HG03354 (cell line): ENCODE measurements at regions not wholly inside any gene's neighbourhood (a gene's known extent, or its start where the extent isn't known, plus 50 kb on each side); places are given as distances from the start of the nearest gene placed in this dataset.

Experiments used
- ATAC-seq: cut with Tn5 transposase; IDR thresholded peaks from one replicate; pipeline ENCODE4 v1.9.1; 2021; ENCODE audit warnings: mild to moderate bottlenecking; ENCODE audit not compliant: unreplicated experiment, poor library complexity, severe bottlenecking

DNA sequence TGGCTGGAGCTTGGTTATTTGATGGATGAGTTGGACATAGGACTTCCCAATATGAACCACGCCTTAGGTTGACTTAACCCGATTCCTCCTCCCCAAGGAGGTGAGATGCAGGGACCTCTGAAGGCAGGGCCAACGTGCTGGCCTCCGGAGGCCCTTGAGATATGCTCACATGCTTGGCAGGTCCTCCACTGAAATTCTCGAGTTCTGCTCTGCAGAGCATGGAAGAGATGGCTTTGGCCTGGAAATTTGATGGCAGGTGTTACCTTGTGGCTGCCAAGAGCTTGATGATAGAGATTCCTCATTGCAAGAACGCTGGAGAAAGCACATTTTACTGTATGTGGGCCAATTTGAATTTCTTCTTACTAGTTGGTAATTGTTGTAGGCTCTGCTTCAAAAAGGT is 117.4 kb upstream of the LIMCH1 start:
- no peak for ATAC-seq

DNA sequence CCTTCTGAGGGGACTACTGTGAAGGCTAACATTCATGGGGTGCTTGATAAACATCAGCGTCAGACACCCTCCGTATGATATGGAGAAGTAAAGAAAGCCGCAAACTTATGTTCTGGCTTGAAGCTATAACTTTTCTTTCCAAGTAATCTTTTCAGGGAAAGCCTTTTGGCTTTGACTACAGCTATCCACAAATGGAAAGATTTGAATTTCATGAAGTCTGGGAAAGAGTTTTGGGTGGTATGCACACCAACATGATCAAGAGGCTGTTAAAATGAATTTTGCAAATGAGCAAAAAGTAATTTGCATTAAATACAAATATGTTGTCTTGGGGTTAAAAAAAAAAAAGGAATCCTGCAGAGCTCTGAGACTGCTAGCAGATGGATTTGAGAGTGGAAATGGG is 114.8 kb upstream of the LIMCH1 start:
- no peak for ATAC-seq

DNA sequence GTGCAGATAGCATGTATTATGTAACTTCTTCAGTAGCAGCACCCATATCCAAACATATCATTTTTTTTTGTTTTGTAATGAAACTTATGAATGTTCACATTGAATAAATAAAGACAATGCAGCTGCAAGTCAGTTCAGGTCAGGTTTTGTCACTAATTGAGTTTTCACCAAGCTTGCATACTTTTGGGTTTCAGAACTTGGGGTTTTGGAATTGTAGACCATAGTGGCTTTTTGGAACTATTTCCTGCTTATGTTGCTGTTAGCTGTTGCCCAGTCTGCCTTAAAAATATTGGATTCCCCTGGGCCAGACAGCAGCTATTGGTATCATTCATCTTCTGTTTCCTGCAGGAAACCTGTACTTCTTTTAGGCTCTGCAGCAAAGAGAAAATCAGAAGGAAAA is 113.4 kb upstream of the LIMCH1 start:
- no peak for ATAC-seq

- ATAC-seq: no peak
These were observed 112.3 kb upstream of the LIMCH1 start for GRCh38 chr4:41425650-41426049.

- ATAC-seq: no peak
These were observed 111.4 kb upstream of the LIMCH1 start for GRCh38 chr4:41426539-41426938.

DNA sequence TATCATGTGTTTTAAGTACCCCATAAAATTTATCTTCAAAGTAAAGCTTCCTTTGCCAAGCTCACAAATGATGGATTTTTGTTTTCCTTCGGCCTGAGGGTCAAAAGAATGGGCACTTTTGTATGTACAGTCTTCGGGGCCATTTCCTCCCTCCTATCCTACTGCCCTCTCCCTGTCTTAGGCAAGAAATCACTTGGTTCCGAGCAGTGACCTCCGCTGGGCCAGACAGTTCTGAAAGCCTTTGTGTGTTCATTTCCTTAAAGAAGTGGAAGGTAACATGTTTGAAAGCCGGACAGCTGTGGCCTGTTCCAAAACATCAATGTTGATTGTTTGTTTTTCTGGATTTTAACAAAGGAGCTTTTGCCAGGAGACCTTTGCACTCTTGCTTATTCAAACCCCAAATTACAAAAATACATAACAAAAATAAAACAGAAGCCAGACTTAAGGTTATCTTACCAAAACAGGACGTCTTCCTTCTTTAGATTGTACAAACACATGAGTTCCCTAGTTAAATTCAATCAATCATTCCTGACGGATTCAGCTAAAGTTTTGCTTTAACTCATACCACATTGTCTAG is 110.6 kb upstream of the LIMCH1 start:
- ATAC-seq: no peak

GRCh38 chr4:41427931-41428600 is 109.9 kb upstream of the LIMCH1 start:
- no peak for ATAC-seq

- ATAC-seq: no peak
These were observed 109.2 kb upstream of the LIMCH1 start for GRCh38 chr4:41428601-41429279.

- ATAC-seq: no peak
These were observed 108.7 kb upstream of the LIMCH1 start for GRCh38 chr4:41429280-41429669.

DNA sequence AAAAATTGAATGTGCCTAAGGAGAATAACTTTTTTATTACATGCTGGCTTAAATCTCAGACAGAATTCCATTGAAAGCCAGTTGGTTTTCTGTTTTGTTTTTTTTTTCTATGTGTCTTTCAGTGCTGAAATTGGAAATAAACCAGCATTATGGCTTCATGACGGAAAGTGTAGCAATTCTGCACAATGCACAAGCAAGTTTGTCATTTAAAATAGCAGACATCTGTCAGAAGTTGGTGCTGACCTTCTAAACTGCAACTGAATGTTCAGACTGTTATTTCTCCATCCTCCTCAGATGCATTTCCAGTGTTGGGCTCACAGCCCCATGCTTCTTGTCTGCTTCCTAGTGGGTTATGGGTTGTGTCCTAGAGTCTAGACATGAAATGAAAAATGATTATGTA is 107.2 kb upstream of the LIMCH1 start:
- ATAC-seq: no peak

GRCh38 chr4:41431276-41431675 is 106.7 kb upstream of the LIMCH1 start:
- ATAC-seq: no peak

DNA sequence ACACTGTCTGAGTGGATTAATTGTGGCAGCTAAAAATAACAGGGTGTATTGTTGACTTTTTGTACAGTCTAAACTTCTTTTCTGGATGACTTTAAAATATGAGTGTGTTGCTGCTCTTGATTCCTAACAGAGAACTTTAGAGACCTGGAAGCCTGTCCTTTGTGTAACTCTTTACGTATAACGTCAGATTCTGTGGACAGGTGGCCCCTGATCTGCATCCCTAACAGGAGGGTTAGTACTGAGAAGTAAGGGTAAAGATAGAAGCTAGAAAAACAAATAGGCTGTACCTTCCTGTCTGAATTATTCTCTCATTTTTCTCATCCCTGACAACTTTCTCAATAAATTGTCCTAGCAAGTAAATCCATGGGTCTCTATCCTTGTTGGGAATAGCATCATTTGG is 105.7 kb upstream of the LIMCH1 start:
- ATAC-seq: no peak

- ATAC-seq: no peak
These were observed 105.1 kb upstream of the LIMCH1 start for GRCh38 chr4:41432881-41433280.

GRCh38 chr4:41433361-41433760 is 104.6 kb upstream of the LIMCH1 start:
- ATAC-seq: no peak

GRCh38 chr4:41435510-41435909 is 102.4 kb upstream of the LIMCH1 start:
- ATAC-seq: no peak

- no peak for ATAC-seq
These were observed 101.5 kb upstream of the LIMCH1 start for GRCh38 chr4:41436419-41436818.

DNA sequence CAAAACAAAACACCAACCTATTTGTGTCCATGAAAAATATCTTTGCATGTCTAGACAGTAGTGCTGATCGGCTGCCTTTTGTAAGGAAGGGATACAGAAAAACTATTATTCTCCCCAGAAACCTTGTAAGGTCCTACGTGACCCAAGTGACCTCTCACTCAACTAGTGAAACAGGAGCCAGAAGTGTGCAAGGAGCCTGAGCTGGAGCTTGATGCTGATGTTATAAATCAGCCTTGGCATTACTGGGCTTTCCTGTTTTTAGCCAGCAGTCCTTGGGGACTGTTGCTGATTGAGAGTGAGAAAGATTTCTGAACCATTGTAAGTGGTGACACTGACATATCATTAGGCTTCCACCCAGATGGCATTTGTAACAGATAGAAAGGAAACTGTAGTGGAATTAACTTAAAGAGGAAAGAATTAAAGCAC is 100.8 kb upstream of the LIMCH1 start:
- ATAC-seq: no peak

DNA sequence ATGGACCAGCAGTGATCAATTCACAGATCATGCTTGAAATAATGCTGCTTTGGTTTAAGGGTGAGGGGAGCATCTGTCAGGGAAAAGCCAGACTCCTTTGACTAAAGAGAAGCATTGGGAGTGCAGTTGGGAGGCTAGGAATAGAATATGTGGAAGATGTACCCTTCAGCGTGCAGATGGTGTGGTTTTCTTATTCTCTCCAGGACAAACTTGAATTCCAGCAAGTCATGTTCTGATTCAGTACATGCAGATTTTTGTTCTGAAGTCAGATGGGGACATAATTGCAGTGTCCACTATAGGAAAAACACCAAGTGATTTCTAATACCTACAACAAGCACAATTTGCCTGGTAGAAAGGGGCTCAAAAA is 99.0 kb upstream of the LIMCH1 start:
- no peak for ATAC-seq

- no peak for ATAC-seq
These were observed 95.1 kb upstream of the LIMCH1 start for GRCh38 chr4:41442810-41443209.

DNA sequence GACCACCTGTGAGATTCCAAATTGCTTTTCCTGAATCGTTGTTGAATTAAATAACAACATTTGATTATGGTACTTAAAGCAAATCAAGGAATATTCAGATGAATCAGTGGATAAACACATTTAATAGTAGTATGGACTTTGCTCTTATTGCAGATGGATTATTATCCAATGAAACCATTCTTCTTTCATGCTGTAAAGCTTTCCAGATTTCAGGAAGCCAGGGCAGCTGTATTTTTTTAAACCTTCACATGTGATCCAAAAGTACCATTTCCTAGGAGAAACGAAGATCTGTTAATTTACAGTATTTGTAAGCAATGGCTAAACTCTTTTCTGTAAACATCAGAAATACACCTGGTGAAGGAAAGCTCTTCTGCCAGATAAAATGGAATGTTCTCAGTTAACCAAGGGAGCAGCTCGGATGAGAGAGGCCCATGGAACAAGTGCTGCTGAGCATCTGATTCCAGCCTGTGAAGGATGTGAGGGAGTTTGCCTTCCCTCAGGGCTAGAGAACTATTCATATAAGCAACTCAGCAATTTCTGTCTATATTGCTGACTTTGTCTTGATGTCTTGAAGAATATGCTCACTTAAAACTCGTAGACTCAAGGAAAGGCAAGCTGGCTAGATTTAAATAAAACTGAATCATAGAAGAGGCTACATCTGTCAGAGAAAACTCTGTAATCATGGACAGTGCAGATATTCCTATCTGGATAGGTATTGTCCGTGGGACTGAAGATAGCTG is 94.4 kb upstream of the LIMCH1 start:
- ATAC-seq: no peak

DNA sequence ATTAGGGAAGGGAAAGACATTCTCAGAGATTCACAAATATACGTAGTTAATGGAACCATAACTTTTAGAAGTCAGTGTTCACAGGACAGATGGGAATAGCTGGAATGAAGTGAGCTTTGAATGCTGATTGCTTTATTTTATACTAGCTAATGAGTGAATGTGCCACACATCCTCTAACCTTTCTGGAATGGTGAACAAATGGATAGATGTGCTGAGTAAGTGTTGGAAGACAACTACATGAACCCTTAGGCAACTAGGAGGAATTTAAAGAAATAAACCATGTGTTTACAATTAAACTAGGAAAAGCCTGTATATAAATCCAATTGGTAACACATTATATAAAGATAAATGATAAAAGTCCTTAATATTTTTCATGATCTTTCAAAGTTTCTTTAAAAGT is 91.6 kb upstream of the LIMCH1 start:
- ATAC-seq: no peak
